CD4-positive, alpha-beta memory T cell (primary cell): ENCODE measurements at regions not wholly inside any gene's neighbourhood (a gene's known extent, or its start where the extent isn't known, plus 50 kb on each side); places are given as distances from the start of the nearest gene placed in this dataset.

Experiments used
- CTCF ChIA-PET: fragments of 350-600 bp; sonication (Branson Sonifier 250); formaldehyde crosslinking; loops from one replicate; lab custom pipeline; 2021; ENCODE audit warnings: inconsistent platforms; ENCODE audit not compliant: partially characterized antibody; lab: Charles Lee
- POLR2A ChIA-PET: fragments of 350-600 bp; sonication (Branson Sonifier 250); formaldehyde crosslinking; loops from one replicate; lab custom pipeline; 2021; ENCODE audit not compliant: partially characterized antibody; lab: Charles Lee
- DNase-seq, 5 donors: peaks; one replicate each; pipeline versions ENCODE4 v3.0.0 to v3.0.0-alpha.2; 2020 to 2022; ENCODE audit warnings: mixed read lengths in 1 of 5
- H3K27ac ChIP-seq: one replicate; pipeline ENCODE4 v1.7.0; 2013; ENCODE audit warnings: low read depth, low read length
- H3K27me3 ChIP-seq: 2 replicates; pipeline ENCODE4 v1.7.0; 2013; ENCODE audit warnings: mild to moderate bottlenecking, low read length, moderate library complexity; ENCODE audit not compliant: insufficient read depth
- H3K36me3 ChIP-seq: 2 replicates; pipeline ENCODE4 v1.7.0; 2013; ENCODE audit warnings: mild to moderate bottlenecking, low read length, moderate library complexity; ENCODE audit not compliant: insufficient read depth
- H3K4me1 ChIP-seq: 2 replicates; pipeline ENCODE4 v1.7.0; 2013; ENCODE audit warnings: mild to moderate bottlenecking, low read length, moderate library complexity; ENCODE audit not compliant: insufficient read depth
- H3K4me3 ChIP-seq, 2 donors: one replicate each; pipeline ENCODE4 v1.7.0; 2013; ENCODE audit warnings: low read length in 2 of 2, mild to moderate bottlenecking in 1 of 2
- H3K9me3 ChIP-seq, 2 donors: one replicate each; pipeline ENCODE4 v1.7.0; 2013; ENCODE audit warnings: low read length in 2 of 2, control low read depth in 1 of 2; ENCODE audit not compliant: control insufficient read depth in 1 of 2
- H3K27ac Mint-ChIP-seq, 7 donors: one replicate each; pipeline ENCODE4 v1.8.0; 2020 to 2021; ENCODE audit warnings: mixed read lengths in 7 of 7, mild to moderate bottlenecking in 6 of 7, inconsistent platforms in 3 of 7, moderate library complexity in 3 of 7
- H3K27me3 Mint-ChIP-seq, 2 donors: one replicate each; pipeline ENCODE4 v1.8.0; 2020 to 2021; ENCODE audit warnings: mixed read lengths in 2 of 2
- H3K36me3 Mint-ChIP-seq, 2 donors: one replicate each; pipeline ENCODE4 v1.8.0; 2020 to 2021; ENCODE audit warnings: mixed read lengths in 2 of 2, inconsistent platforms in 1 of 2, mild to moderate bottlenecking in 1 of 2
- H3K4me1 Mint-ChIP-seq, 4 donors: one replicate each; pipeline ENCODE4 v1.8.0; 2020 to 2021; ENCODE audit warnings: mixed read lengths in 4 of 4, mild to moderate bottlenecking in 1 of 4
- H3K4me3 Mint-ChIP-seq, 8 donors: one replicate each; pipeline ENCODE4 v1.8.0; 2020 to 2021; ENCODE audit warnings: mixed read lengths in 8 of 8, mild to moderate bottlenecking in 7 of 8, moderate library complexity in 6 of 8, inconsistent platforms in 3 of 8
- H3K9me3 Mint-ChIP-seq, 8 donors: one replicate each; pipeline ENCODE4 v1.8.0; 2020 to 2021; ENCODE audit warnings: mixed read lengths in 8 of 8, mild to moderate bottlenecking in 5 of 8, inconsistent platforms in 3 of 8, moderate library complexity in 1 of 8
- intact Hi-C: fragments of 100-400 bp; cut with micrococcal nuclease; formaldehyde crosslinking; loops from one replicate; pipeline ENCODE4 v1.15.1; 2023

- H3K9me3 ChIP-seq = no peaks in the 10 kb centered on the region
- H3K27me3 ChIP-seq = no peaks in the 10 kb centered on the region
- Mint-ChIP-seq H3K27me3 (peaks cover 2% of the 10 kb centered on the region in 2 donors), H3K4me3 (no peak overlapping the region), H3K27ac (no peak overlapping the region), H3K4me1 (peaks cover 2 to 6% (median 4%) of the 10 kb centered on the region in 4 donors), H3K36me3 (no peaks in the 10 kb centered on the region), H3K9me3 (no peaks in the 10 kb centered on the region)
- peaks cover 4% of the 10 kb centered on the region for H3K4me1 ChIP-seq
- H3K27ac ChIP-seq = no peak overlapping the region
- DNase-seq = no peak
- intact Hi-C loops = no loop called here
- CTCF ChIA-PET = interaction anchor here (0.7 to 1.4 kb wide), 2 partner anchors 11 to 216 kb away, joined by 3 read pairs; partner anchors contain the start of gene CITED2
- H3K4me3 ChIP-seq = no peak overlapping the region
- POLR2A ChIA-PET = interaction anchor here (1.4 kb wide), 1 partner anchor 59 kb away, joined by 3 read pairs; no protein-coding TSS in a partner anchor
- H3K36me3 ChIP-seq = no peaks in the 10 kb centered on the region
Observed at GRCh38 chr6:139590206-139590605, 215.8 kb upstream of the CITED2 start.

- Mint-ChIP-seq H3K9me3 (no peaks in the 10 kb centered on the region), H3K27ac (peak overlapping the region in 1 of 7 donors; percentile 18), H3K36me3 (no peaks in the 10 kb centered on the region), H3K27me3 (peaks cover 2% of the 10 kb centered on the region in 2 donors), H3K4me1 (peaks cover 0 to 2% (median 1%) of the 10 kb centered on the region in 4 donors), H3K4me3 (no peak overlapping the region)
- H3K9me3 ChIP-seq = no peaks in the 10 kb centered on the region
- H3K4me1 ChIP-seq = no peaks in the 10 kb centered on the region
- H3K36me3 ChIP-seq = no peaks in the 10 kb centered on the region
- DNase-seq = no peak
- ChIA-PET CTCF (no interaction called here), POLR2A (no interaction called here)
- no peak overlapping the region for H3K4me3 ChIP-seq
- intact Hi-C loops = no loop called here
- H3K27me3 ChIP-seq = no peaks in the 10 kb centered on the region
- H3K27ac ChIP-seq = no peak overlapping the region
Observed at GRCh38 chr6:139588734-139589593, 214.5 kb upstream of the CITED2 start.

GRCh38 chr6:139588076-139588639, 213.7 kb upstream of the CITED2 start:
- no peaks in the 10 kb centered on the region for H3K9me3 Mint-ChIP-seq
- ChIA-PET CTCF (no interaction called here), POLR2A (no interaction called here)
- intact Hi-C loops = no loop called here
- Histone ChIP-seq H3K4me1 (no peaks in the 10 kb centered on the region), H3K27ac (no peak overlapping the region), H3K27me3 (no peaks in the 10 kb centered on the region), H3K9me3 (no peaks in the 10 kb centered on the region), H3K36me3 (no peaks in the 10 kb centered on the region), H3K4me3 (no peak overlapping the region)
- peak overlapping the region in 1 of 7 donors; percentile 18 for H3K27ac Mint-ChIP-seq
- H3K36me3 Mint-ChIP-seq = no peaks in the 10 kb centered on the region
- peaks cover 0 to 6% (median 3%) of the 10 kb centered on the region in 4 donors for H3K4me1 Mint-ChIP-seq
- H3K4me3 Mint-ChIP-seq = no peak overlapping the region
- DNase-seq = no peak
- peaks cover 0 to 2% of the 10 kb centered on the region in 2 donors for H3K27me3 Mint-ChIP-seq

GRCh38 chr6:139587469-139587868, 213.0 kb upstream of the CITED2 start:
- no peak for DNase-seq
- ChIA-PET CTCF (no interaction called here), POLR2A (no interaction called here)
- Mint-ChIP-seq H3K9me3 (no peaks in the 10 kb centered on the region), H3K4me1 (peaks cover 0 to 6% (median 3%) of the 10 kb centered on the region in 4 donors), H3K27ac (no peak overlapping the region), H3K36me3 (no peaks in the 10 kb centered on the region), H3K27me3 (peaks cover 0 to 2% of the 10 kb centered on the region in 2 donors), H3K4me3 (no peak overlapping the region)
- Histone ChIP-seq H3K27me3 (no peaks in the 10 kb centered on the region), H3K4me3 (no peak overlapping the region), H3K4me1 (no peaks in the 10 kb centered on the region), H3K9me3 (no peaks in the 10 kb centered on the region), H3K27ac (no peak overlapping the region), H3K36me3 (no peaks in the 10 kb centered on the region)
- intact Hi-C loops = no loop called here

- H3K9me3 ChIP-seq = no peaks in the 10 kb centered on the region
- Mint-ChIP-seq H3K9me3 (no peaks in the 10 kb centered on the region), H3K4me3 (no peak overlapping the region), H3K27ac (peak overlapping the region in 1 of 7 donors; percentile 38), H3K36me3 (no peaks in the 10 kb centered on the region), H3K4me1 (peaks cover 3 to 9% (median 7%) of the 10 kb centered on the region in 4 donors), H3K27me3 (peaks cover 0 to 2% of the 10 kb centered on the region in 2 donors)
- intact Hi-C loops = no loop called here
- POLR2A ChIA-PET = no interaction called here
- H3K4me1 ChIP-seq = peaks cover 3% of the 10 kb centered on the region
- no peak overlapping the region for H3K4me3 ChIP-seq
- no peak for DNase-seq
- no peaks in the 10 kb centered on the region for H3K27me3 ChIP-seq
- H3K27ac ChIP-seq = no peak overlapping the region
- CTCF ChIA-PET = no interaction called here
- no peaks in the 10 kb centered on the region for H3K36me3 ChIP-seq
Observed at GRCh38 chr6:139586273-139586672, 211.8 kb upstream of the CITED2 start.

GRCh38 chr6:139584599-139584998, 210.2 kb upstream of the CITED2 start:
- H3K4me3 Mint-ChIP-seq = no peak overlapping the region
- H3K27ac Mint-ChIP-seq = peak overlapping the region in 1 of 7 donors; percentile 57
- Histone ChIP-seq H3K36me3 (no peaks in the 10 kb centered on the region), H3K27me3 (no peaks in the 10 kb centered on the region), H3K4me3 (no peak overlapping the region), H3K4me1 (peaks cover 16% of the 10 kb centered on the region), H3K27ac (no peak overlapping the region), H3K9me3 (no peaks in the 10 kb centered on the region)
- H3K27me3 Mint-ChIP-seq = peaks cover 0 to 2% of the 10 kb centered on the region in 2 donors
- ChIA-PET CTCF (no interaction called here), POLR2A (no interaction called here)
- H3K4me1 Mint-ChIP-seq = peaks cover 16 to 23% (median 19%) of the 10 kb centered on the region in 4 donors
- DNase-seq = no peak
- H3K9me3 Mint-ChIP-seq = no peaks in the 10 kb centered on the region
- intact Hi-C loops = no loop called here
- no peaks in the 10 kb centered on the region for H3K36me3 Mint-ChIP-seq

- H3K27me3 ChIP-seq = no peaks in the 10 kb centered on the region
- H3K4me3 ChIP-seq = no peak overlapping the region
- peak overlapping the region in 1 of 7 donors; percentile 38 for H3K27ac Mint-ChIP-seq
- no peak overlapping the region for H3K27ac ChIP-seq
- H3K36me3 Mint-ChIP-seq = no peaks in the 10 kb centered on the region
- H3K9me3 ChIP-seq = no peaks in the 10 kb centered on the region
- ChIA-PET CTCF (no interaction called here), POLR2A (no interaction called here)
- intact Hi-C loops = no loop called here
- peaks cover 16% of the 10 kb centered on the region for H3K4me1 ChIP-seq
- no peak for DNase-seq
- peaks cover 0 to under 1% of the 10 kb centered on the region in 2 donors for H3K27me3 Mint-ChIP-seq
- no peaks in the 10 kb centered on the region for H3K9me3 Mint-ChIP-seq
- no peaks in the 10 kb centered on the region for H3K36me3 ChIP-seq
- no peak overlapping the region for H3K4me3 Mint-ChIP-seq
- peaks cover 16 to 26% (median 20%) of the 10 kb centered on the region in 4 donors for H3K4me1 Mint-ChIP-seq
Observed at GRCh38 chr6:139583420-139583819, 209.0 kb upstream of the CITED2 start.
